Upper lobe of right lung (tissue), 1 donor: ENCODE measurements at regions not wholly inside any gene's neighbourhood (a gene's known extent, or its start where the extent isn't known, plus 50 kb on each side); places are given as distances from the start of the nearest gene placed in this dataset.
A peak's percentile ranks its signal among the peaks of the same experiment; 100 is the strongest.

Source experiments
- ATAC-seq: fragments of 200-7000 bp; cut with Tn5 transposase; one replicate; pipeline ENCODE4 v1.9.1; 2020; ENCODE audit warnings: mild to moderate bottlenecking, moderate library complexity
- DNase-seq: peaks from one replicate; pipeline ENCODE4 v3.0.0-alpha.2; 2020
- H3K27ac ChIP-seq: fragments of 200-600 bp; one replicate; pipeline ENCODE4 v1.8.0; 2022
- H3K27me3 ChIP-seq: fragments of 200-600 bp; one replicate; pipeline ENCODE4 v1.8.0; 2022; ENCODE audit warnings: mild to moderate bottlenecking
- H3K36me3 ChIP-seq: fragments of 200-600 bp; one replicate; pipeline ENCODE4 v1.8.0; 2022
- H3K4me1 ChIP-seq: fragments of 200-600 bp; one replicate; pipeline ENCODE4 v1.8.0; 2022
- H3K4me3 ChIP-seq: fragments of 200-600 bp; one replicate; pipeline ENCODE4 v1.8.0; 2022; ENCODE audit warnings: mild to moderate bottlenecking
- H3K9me3 ChIP-seq: fragments of 200-600 bp; one replicate; pipeline ENCODE4 v1.8.0; 2022
- intact Hi-C: fragments of 100-400 bp; cut with DNase I; formaldehyde crosslinking; loops from one replicate; pipeline ENCODE4 v1.11.0; 2022
- TF ChIP-seq, protein P1 (sequence below): fragments of 200-600 bp; IDR thresholded peaks from one replicate; pipeline ENCODE4 v1.8.0; 2022; ENCODE audit warnings: antibody characterized with exemption
- donor health status: DM: no; HTN: yes; CAD: no; lungs with severe emphysema.

DNA sequence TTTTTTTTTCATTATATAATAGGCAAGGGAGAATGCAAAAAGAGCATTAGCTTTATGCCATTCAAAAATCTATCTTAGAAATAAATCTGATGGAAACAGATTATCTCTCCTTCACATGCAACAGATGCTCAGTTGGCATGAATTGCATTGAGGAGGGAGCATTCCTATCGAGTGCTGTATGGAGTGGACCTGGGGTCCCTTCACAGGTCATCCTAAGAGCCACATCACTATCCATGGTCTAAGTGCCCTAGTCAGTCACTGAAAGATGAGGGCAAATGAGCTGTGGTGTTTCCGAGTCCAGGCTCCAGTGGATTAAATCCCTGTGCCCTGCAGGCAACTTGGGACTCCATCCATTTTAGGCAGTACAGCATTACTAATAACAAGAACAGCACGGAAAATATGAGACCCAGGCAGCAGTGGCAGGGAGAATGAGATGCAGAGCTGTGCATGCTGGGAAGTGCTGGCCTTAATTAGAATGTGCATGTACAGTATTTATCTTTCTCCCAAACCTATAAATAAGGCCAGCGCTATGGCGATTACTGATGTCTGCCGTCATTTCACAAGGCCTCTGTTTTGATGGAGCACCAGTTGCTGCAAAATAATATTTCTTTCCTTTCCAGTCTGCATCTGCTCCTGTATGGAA is 512.3 kb upstream of the PLXNA2 start:
- ATAC-seq: no peak
- no peak overlapping the region for H3K27ac ChIP-seq
- no peaks in the 10 kb centered on the region for H3K36me3 ChIP-seq
- no peaks in the 10 kb centered on the region for H3K27me3 ChIP-seq
- intact Hi-C loops: no loop called here
- DNase-seq: no peak
- TF ChIP-seq, protein P1, sequence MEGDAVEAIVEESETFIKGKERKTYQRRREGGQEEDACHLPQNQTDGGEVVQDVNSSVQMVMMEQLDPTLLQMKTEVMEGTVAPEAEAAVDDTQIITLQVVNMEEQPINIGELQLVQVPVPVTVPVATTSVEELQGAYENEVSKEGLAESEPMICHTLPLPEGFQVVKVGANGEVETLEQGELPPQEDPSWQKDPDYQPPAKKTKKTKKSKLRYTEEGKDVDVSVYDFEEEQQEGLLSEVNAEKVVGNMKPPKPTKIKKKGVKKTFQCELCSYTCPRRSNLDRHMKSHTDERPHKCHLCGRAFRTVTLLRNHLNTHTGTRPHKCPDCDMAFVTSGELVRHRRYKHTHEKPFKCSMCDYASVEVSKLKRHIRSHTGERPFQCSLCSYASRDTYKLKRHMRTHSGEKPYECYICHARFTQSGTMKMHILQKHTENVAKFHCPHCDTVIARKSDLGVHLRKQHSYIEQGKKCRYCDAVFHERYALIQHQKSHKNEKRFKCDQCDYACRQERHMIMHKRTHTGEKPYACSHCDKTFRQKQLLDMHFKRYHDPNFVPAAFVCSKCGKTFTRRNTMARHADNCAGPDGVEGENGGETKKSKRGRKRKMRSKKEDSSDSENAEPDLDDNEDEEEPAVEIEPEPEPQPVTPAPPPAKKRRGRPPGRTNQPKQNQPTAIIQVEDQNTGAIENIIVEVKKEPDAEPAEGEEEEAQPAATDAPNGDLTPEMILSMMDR: no peak
- no peak overlapping the region for H3K4me3 ChIP-seq
- no peaks in the 10 kb centered on the region for H3K9me3 ChIP-seq
- H3K4me1 ChIP-seq: no peaks in the 10 kb centered on the region

DNA sequence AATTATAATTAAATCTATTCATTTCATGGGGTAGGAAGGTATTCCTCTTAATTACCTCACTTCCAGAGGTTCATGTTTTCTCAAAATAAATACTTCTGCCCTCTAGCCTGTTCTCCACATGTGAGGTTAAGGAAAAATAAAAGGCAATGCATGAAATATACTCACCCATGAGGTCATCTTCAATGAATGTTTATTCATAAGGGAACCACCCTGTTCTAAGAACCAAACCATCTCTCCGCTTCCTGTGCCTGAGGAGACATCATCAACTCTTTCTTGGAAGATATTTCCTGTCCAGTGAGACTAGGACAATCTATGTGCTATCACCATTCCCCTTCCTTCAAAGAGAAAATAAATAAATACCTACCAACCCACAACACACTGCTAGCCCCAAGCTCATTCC is 513.7 kb upstream of the PLXNA2 start:
- no peaks in the 10 kb centered on the region for H3K36me3 ChIP-seq
- no peak overlapping the region for H3K27ac ChIP-seq
- ATAC-seq: no peak
- intact Hi-C loops: no loop called here
- H3K4me3 ChIP-seq: no peak overlapping the region
- no peaks in the 10 kb centered on the region for H3K9me3 ChIP-seq
- no peak for DNase-seq
- no peaks in the 10 kb centered on the region for H3K27me3 ChIP-seq
- H3K4me1 ChIP-seq: no peaks in the 10 kb centered on the region
- TF ChIP-seq, protein P1: no peak

DNA sequence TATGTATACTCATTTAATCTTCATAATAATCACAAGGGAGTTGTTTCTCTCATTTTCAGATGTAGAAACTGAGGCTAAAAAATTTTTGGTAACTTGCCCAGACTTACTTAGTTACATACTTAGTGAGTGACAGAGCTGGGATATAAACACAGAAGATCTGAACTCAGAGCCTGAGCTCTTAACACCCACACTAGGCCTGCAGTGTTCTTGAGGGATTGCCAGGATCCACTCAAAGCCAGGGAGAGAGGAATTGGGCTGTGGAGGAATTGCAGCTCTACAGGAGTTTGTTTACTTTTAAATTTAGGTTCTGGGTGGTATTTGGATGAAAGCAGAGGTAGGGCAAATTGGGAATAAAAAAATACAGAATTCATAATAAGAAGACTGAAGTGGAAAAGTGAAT is 515.1 kb upstream of the PLXNA2 start:
- H3K9me3 ChIP-seq: no peaks in the 10 kb centered on the region
- TF ChIP-seq, protein P1: no peak
- no peaks in the 10 kb centered on the region for H3K36me3 ChIP-seq
- H3K27ac ChIP-seq: no peak overlapping the region
- intact Hi-C loops: no loop called here
- H3K4me1 ChIP-seq: no peaks in the 10 kb centered on the region
- ATAC-seq (no peak), DNase-seq (no peak)
- H3K4me3 ChIP-seq: no peak overlapping the region
- no peaks in the 10 kb centered on the region for H3K27me3 ChIP-seq

DNA sequence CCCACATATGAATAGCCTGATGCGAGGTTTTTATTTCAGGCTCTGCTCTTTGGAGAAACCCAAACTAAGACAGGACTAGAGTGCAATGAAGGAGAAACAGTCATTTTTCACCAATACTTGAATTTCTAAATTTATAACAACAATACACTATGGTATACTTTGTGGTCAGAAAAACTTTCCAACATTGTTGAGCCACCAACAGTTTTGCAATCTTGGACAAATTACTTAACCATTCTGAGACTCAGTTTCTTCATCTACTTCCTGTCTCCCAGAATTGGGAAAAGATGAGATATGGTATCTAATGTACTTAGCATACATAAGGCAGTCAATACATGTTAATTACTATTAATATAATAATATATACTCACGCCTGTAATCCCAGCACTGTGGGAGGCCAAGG is 519.8 kb upstream of the PLXNA2 start:
- no peak overlapping the region for H3K27ac ChIP-seq
- no peak for DNase-seq
- TF ChIP-seq, protein P1: no peak
- H3K27me3 ChIP-seq: no peaks in the 10 kb centered on the region
- ATAC-seq: no peak
- no peaks in the 10 kb centered on the region for H3K9me3 ChIP-seq
- H3K36me3 ChIP-seq: no peaks in the 10 kb centered on the region
- H3K4me1 ChIP-seq: no peaks in the 10 kb centered on the region
- no peak overlapping the region for H3K4me3 ChIP-seq
- intact Hi-C loops: no loop called here

DNA sequence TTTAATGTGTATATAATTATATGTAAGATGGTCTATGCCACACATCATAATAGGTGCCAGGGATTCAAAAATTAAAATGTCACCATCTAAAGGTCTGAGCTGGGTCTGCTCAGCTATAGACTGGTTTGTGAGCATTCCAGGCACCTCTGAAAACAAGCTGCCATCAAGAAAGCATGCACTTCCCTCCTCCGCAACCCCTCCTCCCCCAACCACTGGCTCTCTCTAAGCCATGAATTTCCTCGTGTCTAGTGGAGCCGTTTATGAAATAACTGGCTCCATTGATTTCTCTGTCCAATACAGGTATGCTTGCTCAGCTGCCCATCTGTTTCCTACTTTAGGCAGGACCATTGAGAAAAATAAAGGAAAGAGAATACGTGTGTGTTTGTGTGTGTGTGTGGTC is 522.6 kb upstream of the PLXNA2 start:
- TF ChIP-seq, protein P1: no peak

DNA sequence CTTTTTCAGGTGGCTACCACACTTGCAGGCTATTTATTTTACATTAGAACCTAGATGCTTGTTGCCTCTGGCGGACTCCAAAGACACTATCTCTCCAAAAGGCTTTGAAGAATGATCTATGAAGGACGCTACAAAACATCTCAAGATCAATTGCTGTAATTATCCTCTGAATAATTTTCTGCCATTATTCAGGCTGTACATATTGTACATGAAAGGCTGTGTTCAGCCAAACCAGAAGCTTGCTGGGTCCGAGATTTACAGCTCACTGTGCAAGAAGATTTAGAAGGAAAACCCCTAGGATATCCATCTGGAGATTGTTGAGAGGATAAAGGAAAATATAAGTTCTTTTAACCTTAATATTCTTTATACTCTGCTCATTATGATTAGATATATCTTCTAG is 523.6 kb upstream of the PLXNA2 start:
- DNase-seq (no peak), ATAC-seq (no peak)
- Histone ChIP-seq H3K27me3 (no peaks in the 10 kb centered on the region), H3K9me3 (no peaks in the 10 kb centered on the region), H3K27ac (no peak overlapping the region), H3K4me3 (no peak overlapping the region), H3K4me1 (no peaks in the 10 kb centered on the region), H3K36me3 (no peaks in the 10 kb centered on the region)
- intact Hi-C loops: no loop called here
- TF ChIP-seq, protein P1: no peak

More for the DNA sequence above, 522.6 kb upstream of the PLXNA2 start:
- Histone ChIP-seq H3K4me3 (no peak overlapping the region), H3K27me3 (no peaks in the 10 kb centered on the region), H3K9me3 (no peaks in the 10 kb centered on the region), H3K36me3 (no peaks in the 10 kb centered on the region), H3K27ac (no peak overlapping the region), H3K4me1 (no peaks in the 10 kb centered on the region)
- intact Hi-C loops: no loop called here
- no peak for DNase-seq
- peak; percentile 45 for ATAC-seq
